Loucy (cell line): ENCODE measurements at regions not wholly inside any gene's neighbourhood (a gene's known extent, or its start where the extent isn't known, plus 50 kb on each side); places are given as distances from the start of the nearest gene placed in this dataset.

Experiments
- H2AFZ ChIP-seq: fragments of 200-600 bp; sonication (generic); 2 replicates; pipeline ENCODE4 v1.6.0; 2016; ENCODE audit warnings: antibody characterized with exemption, mild to moderate bottlenecking, low read length, moderate library complexity
- H3F3A ChIP-seq: fragments of 200-600 bp; 2 replicates; pipeline ENCODE4 v1.6.0; 2016; ENCODE audit warnings: antibody characterized with exemption, low read depth, mild to moderate bottlenecking
- H3K27me3 ChIP-seq: fragments of 200-600 bp; sonication (generic); 2 replicates; pipeline ENCODE4 v1.6.1; 2014; ENCODE audit warnings: low read length, mild to moderate bottlenecking; ENCODE audit not compliant: insufficient read depth, poor library complexity, severe bottlenecking
- H3K36me3 ChIP-seq: fragments of 200-600 bp; sonication (generic); 2 replicates; pipeline ENCODE4 v1.6.1; 2016; ENCODE audit warnings: low read length; ENCODE audit not compliant: insufficient read depth
- H3K4me1 ChIP-seq: fragments of 200-600 bp; sonication (generic); 2 replicates; pipeline ENCODE4 v1.5.1; 2014; ENCODE audit warnings: low read length, mild to moderate bottlenecking; ENCODE audit not compliant: insufficient read depth, poor library complexity, severe bottlenecking
- H3K4me2 ChIP-seq: fragments of 200-600 bp; sonication (generic); 2 replicates; pipeline ENCODE4 v1.6.0; 2014; ENCODE audit warnings: antibody characterized with exemption, low read length, low read depth, mild to moderate bottlenecking; ENCODE audit not compliant: poor library complexity, severe bottlenecking
- H3K4me3 ChIP-seq: fragments of 200-600 bp; sonication (generic); 2 replicates; pipeline ENCODE4 v1.5.1; 2014; ENCODE audit warnings: low read length, mild to moderate bottlenecking, mixed read lengths; ENCODE audit not compliant: poor library complexity, severe bottlenecking
- H3K79me2 ChIP-seq: fragments of 200-600 bp; sonication (generic); 2 replicates; pipeline ENCODE4 v1.6.1; 2014; ENCODE audit warnings: low read length; ENCODE audit not compliant: insufficient read depth
- H3K9ac ChIP-seq: fragments of 200-600 bp; sonication (generic); 2 replicates; pipeline ENCODE4 v1.6.0; 2014; ENCODE audit warnings: mild to moderate bottlenecking, low read depth, low read length, moderate library complexity; ENCODE audit not compliant: poor library complexity, severe bottlenecking
- H3K9me2 ChIP-seq: fragments of 200-600 bp; sonication (generic); replicated peaks from 2 replicates; pipeline ENCODE4 v1.6.1; 2016; ENCODE audit warnings: low read depth, low read length, mixed read lengths
- H3K9me3 ChIP-seq: fragments of 200-600 bp; sonication (generic); 2 replicates; pipeline ENCODE4 v1.6.1; 2014; ENCODE audit warnings: mild to moderate bottlenecking, antibody characterized with exemption, low read length, low read depth; ENCODE audit not compliant: insufficient read depth
- H4K20me1 ChIP-seq: fragments of 200-600 bp; sonication (generic); 2 replicates; pipeline ENCODE4 v1.6.0; 2014; ENCODE audit warnings: antibody characterized with exemption, low read length, mild to moderate bottlenecking; ENCODE audit not compliant: insufficient read depth, poor library complexity, severe bottlenecking
- EZH2phosphoT487 ChIP-seq: fragments of 200-600 bp; IDR thresholded peaks from 2 replicates; pipeline ENCODE4 v1.6.1; 2018; ENCODE audit warnings: antibody characterized with exemption, mild to moderate bottlenecking, moderate library complexity, borderline replicate concordance
- TF ChIP-seq, protein P1 (sequence below): fragments of 200-600 bp; sonication (generic); conservative IDR thresholded peaks from 2 replicates; pipeline ENCODE4 v1.5.1; 2014; ENCODE audit warnings: mild to moderate bottlenecking, antibody characterized with exemption, low read length

DNA sequence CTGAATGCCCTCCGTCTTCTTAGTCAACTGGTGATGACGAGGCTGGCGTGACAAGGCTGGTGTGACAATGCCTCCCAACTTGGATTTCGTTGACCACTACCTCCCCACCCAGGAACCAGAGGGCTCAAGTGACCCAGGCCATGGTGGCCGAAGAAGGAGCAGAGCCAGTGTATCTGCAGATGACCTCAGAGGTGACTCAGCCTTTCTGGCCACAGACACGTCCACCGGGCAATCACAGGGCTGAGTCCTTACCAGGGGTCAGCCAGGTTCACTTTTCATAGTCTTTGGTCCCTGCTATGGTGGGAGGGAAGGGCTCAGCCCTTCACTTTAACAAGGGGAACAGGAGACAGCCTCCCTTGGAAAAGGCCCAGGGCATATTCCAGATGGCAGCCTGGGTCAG is 116.3 kb downstream of the MAF start:
- Histone ChIP-seq H3K4me3 (no peak overlapping the region), H2AFZ (no peak overlapping the region), H3K27me3 (no peaks in the 10 kb centered on the region), H3K4me1 (no peaks in the 10 kb centered on the region), H3K79me2 (no peaks in the 10 kb centered on the region), H3K9me3 (no peaks in the 10 kb centered on the region), H3K9ac (no peak overlapping the region), H3K9me2 (no peaks in the 10 kb centered on the region), H4K20me1 (no peaks in the 10 kb centered on the region), H3K4me2 (no peak overlapping the region), H3K36me3 (no peaks in the 10 kb centered on the region), H3F3A (no peaks in the 10 kb centered on the region)
- TF ChIP-seq, protein P1, sequence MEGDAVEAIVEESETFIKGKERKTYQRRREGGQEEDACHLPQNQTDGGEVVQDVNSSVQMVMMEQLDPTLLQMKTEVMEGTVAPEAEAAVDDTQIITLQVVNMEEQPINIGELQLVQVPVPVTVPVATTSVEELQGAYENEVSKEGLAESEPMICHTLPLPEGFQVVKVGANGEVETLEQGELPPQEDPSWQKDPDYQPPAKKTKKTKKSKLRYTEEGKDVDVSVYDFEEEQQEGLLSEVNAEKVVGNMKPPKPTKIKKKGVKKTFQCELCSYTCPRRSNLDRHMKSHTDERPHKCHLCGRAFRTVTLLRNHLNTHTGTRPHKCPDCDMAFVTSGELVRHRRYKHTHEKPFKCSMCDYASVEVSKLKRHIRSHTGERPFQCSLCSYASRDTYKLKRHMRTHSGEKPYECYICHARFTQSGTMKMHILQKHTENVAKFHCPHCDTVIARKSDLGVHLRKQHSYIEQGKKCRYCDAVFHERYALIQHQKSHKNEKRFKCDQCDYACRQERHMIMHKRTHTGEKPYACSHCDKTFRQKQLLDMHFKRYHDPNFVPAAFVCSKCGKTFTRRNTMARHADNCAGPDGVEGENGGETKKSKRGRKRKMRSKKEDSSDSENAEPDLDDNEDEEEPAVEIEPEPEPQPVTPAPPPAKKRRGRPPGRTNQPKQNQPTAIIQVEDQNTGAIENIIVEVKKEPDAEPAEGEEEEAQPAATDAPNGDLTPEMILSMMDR, result no peak
- TF ChIP-seq EZH2phosphoT487, result no peak

DNA sequence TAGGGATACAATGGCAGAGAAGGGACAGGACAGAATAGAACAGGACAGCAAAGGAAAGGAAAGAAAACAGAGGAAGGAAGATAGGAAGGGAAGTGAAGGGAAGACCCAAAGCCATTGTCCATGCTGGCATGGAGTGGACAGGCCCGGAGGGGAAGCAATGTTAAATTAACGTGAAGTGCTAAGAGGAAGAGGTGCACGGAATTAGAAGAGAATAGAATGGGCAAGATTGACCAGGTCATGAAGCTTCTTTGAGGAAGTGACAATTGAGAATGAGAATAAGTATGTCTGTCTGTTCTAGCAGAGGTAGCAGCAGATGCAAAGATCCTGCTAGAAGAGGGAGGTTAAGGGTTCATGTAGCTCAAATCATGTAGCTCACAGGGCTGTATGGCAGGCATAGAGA is 117.2 kb downstream of the MAF start:
- no peak overlapping the region for H3K4me3 ChIP-seq
- H3K36me3 ChIP-seq, result no peaks in the 10 kb centered on the region
- TF ChIP-seq, protein P1, result no peak
- no peak for TF ChIP-seq EZH2phosphoT487
- no peaks in the 10 kb centered on the region for H3K27me3 ChIP-seq
- H3K4me1 ChIP-seq, result no peaks in the 10 kb centered on the region
- H3K9me2 ChIP-seq, result no peaks in the 10 kb centered on the region
- H3K4me2 ChIP-seq, result no peak overlapping the region
- no peaks in the 10 kb centered on the region for H4K20me1 ChIP-seq
- H2AFZ ChIP-seq, result no peak overlapping the region
- no peaks in the 10 kb centered on the region for H3K9me3 ChIP-seq
- H3K79me2 ChIP-seq, result no peaks in the 10 kb centered on the region
- no peaks in the 10 kb centered on the region for H3F3A ChIP-seq
- no peak overlapping the region for H3K9ac ChIP-seq

DNA sequence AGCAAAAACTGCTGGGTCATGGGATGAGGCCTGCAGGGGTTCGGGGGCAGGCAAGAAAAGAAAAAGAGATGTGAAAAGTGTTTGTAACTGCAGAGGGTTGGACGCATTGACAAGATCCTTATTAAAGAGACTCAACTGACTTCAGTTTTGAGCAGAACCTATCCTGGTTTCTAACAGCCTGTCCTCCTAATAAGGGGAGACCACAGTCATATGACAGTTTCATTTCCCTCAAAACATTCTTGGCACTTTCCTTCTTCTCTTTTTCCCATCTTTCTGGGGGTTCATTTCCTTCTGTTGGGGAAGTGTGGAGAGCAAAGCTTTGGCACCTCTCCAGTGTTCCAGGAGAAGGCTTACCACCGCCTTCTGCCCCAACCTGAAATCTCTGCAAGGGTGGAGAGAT is 118.5 kb downstream of the MAF start:
- H3K9ac ChIP-seq, result no peak overlapping the region
- no peaks in the 10 kb centered on the region for H3K4me1 ChIP-seq

More for the DNA sequence above, 118.5 kb downstream of the MAF start:
- no peaks in the 10 kb centered on the region for H3K9me2 ChIP-seq
- no peaks in the 10 kb centered on the region for H3K36me3 ChIP-seq
- no peaks in the 10 kb centered on the region for H3K27me3 ChIP-seq
- no peaks in the 10 kb centered on the region for H3F3A ChIP-seq
- no peak overlapping the region for H3K4me2 ChIP-seq
- H3K9me3 ChIP-seq, result no peaks in the 10 kb centered on the region
- no peak for TF ChIP-seq EZH2phosphoT487
- TF ChIP-seq, protein P1, result no peak
- H4K20me1 ChIP-seq, result no peaks in the 10 kb centered on the region
- no peaks in the 10 kb centered on the region for H3K79me2 ChIP-seq
- H2AFZ ChIP-seq, result no peak overlapping the region
- no peak overlapping the region for H3K4me3 ChIP-seq
